HUES6 (cell line): ENCODE measurements at regions not wholly inside any gene's neighbourhood (a gene's known extent, or its start where the extent isn't known, plus 50 kb on each side); places are given as distances from the start of the nearest gene placed in this dataset.

Source experiments
- H3K27ac ChIP-seq: 2 replicates; pipeline ENCODE4 v1.7.0; 2013; ENCODE audit warnings: low read depth, mild to moderate bottlenecking, low read length, inconsistent platforms
- H3K27me3 ChIP-seq: 2 replicates; pipeline ENCODE4 v1.6.1; 2013; ENCODE audit warnings: low read length; ENCODE audit not compliant: control insufficient read depth, insufficient read depth
- H3K36me3 ChIP-seq: 2 replicates; pipeline ENCODE4 v1.6.1; 2013; ENCODE audit warnings: low read length; ENCODE audit not compliant: control insufficient read depth, insufficient read depth
- H3K4me1 ChIP-seq: 2 replicates; pipeline ENCODE4 v1.6.1; 2013; ENCODE audit warnings: low read length; ENCODE audit not compliant: control insufficient read depth, insufficient read depth
- H3K4me3 ChIP-seq: 2 replicates; pipeline ENCODE4 v1.5.1; 2013; ENCODE audit warnings: low read depth, low read length
- H3K9ac ChIP-seq: one replicate; pipeline ENCODE4 v1.6.1; 2013; ENCODE audit warnings: mild to moderate bottlenecking, low read length
- H3K9me3 ChIP-seq: 2 replicates; pipeline ENCODE4 v1.6.1; 2013; ENCODE audit warnings: low read depth, low read length; ENCODE audit not compliant: control insufficient read depth, insufficient read depth

DNA sequence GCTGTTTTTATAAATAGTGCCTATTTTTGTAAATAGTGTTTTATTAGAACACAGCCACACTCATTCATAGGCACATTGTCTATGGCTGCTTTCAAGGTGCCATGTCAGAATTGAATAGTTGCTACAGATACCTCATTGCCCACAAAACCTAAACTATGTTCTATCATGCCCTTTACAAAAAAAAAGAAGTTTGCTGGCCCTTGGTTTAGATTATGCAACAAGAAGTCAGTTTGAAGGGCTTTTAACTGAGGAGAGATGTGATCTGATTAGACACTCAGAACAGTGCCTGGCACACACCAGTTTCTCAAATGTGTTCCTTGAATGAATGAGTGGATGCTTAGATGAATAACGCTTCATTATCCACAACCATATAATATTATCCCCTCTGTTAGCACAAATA is 366.1 kb downstream of the MAFB start:
- Histone ChIP-seq H3K36me3 (no peaks in the 10 kb centered on the region), H3K9me3 (no peaks in the 10 kb centered on the region), H3K9ac (no peak overlapping the region), H3K27me3 (no peaks in the 10 kb centered on the region), H3K27ac (no peak overlapping the region), H3K4me3 (no peak overlapping the region), H3K4me1 (peaks cover 13% of the 10 kb centered on the region; the same call in 1 of the 2 replicates)

DNA sequence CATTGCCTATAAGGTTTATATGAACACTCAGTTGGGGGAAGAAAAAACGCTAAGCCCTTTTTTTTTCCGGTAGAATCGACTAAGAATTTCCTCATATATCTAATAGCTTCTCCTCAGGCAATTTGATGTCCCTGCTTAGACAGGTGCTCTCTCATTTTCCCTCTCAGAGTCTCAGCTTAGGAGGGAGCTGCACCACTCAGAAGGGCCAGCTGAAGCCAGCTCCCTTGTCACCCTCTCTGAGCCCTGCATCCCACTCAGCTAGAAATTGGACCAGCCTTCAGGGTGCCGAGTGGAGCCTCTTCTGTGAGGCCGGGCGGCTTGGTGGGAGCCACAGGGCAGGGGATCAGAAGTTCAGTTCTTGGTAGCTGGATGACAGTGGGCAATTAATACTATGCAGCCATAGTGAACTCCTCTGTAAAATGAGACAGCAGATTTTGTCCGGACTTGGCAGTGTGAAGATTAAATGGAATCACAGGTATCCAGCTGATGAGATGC is 368.5 kb downstream of the MAFB start:
- no peaks in the 10 kb centered on the region for H3K9me3 ChIP-seq
- peaks cover 18% of the 10 kb centered on the region; the same call in 1 of the 2 replicates for H3K4me1 ChIP-seq
- no peaks in the 10 kb centered on the region for H3K36me3 ChIP-seq
- no peak overlapping the region for H3K27ac ChIP-seq
- no peaks in the 10 kb centered on the region for H3K27me3 ChIP-seq
- no peak overlapping the region for H3K4me3 ChIP-seq
- no peak overlapping the region for H3K9ac ChIP-seq

DNA sequence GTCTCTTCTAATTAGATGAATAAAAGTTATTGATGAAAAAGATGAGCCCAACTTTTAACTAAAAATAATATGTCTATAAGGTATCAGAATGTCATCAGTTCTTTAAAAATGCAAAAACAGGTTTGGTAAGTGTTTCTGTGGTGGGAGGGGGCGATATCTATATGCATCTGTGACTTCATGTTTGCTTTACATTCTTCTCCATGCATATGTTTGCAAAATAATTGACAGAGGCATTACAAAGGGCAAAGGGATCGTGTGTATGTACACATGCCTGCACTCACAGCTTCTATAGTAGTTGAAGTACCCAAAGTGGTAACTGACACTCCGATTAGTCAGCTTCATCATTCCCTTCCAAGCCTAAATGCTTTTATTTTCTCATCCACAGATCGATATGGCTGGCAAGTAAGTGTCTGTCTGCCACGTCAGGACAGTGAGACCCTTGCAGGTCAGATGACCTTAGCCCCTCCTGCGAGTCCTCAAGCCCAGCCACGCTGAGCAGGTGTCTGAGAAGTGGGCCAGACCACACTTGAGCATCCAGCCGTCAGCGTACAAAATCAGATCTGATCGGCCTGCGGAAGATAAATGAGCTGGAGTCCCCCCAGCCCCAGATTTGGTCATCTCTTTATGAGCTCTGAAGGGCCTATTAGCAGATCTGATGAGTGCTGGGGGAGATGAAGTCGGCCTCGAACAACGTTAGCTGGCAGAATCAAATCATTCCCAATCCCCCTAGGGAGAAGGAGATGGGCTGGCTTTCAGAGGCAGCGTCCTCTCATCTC is 369.1 kb downstream of the MAFB start:
- Histone ChIP-seq H3K36me3 (no peaks in the 10 kb centered on the region), H3K9ac (no peak overlapping the region), H3K27me3 (no peaks in the 10 kb centered on the region), H3K4me3 (no peak overlapping the region), H3K27ac (no peak overlapping the region), H3K4me1 (peaks cover 18% of the 10 kb centered on the region; the same call in 1 of the 2 replicates), H3K9me3 (no peaks in the 10 kb centered on the region)

DNA sequence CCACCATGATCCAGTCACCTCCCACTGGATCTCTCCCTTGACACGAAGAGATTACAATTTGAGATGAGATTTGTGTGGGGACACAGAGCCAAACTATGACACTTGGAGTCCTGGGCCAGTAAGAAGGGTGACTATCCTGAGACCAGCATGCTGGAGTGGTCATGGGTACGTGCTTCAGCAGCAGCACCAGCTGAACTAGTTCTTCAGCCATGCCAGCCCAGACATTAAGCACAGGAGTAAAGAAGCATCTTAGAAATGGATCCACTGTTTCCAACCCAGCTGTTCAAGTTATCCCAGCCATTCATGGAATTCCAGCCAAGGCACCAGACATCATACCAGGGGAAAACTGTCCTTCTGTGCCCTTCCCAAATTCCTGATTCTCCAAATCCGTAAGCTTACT is 370.0 kb downstream of the MAFB start:
- peaks cover 18% of the 10 kb centered on the region; the same call in 1 of the 2 replicates for H3K4me1 ChIP-seq
- H3K36me3 ChIP-seq, result no peaks in the 10 kb centered on the region
- H3K9me3 ChIP-seq, result no peaks in the 10 kb centered on the region

DNA sequence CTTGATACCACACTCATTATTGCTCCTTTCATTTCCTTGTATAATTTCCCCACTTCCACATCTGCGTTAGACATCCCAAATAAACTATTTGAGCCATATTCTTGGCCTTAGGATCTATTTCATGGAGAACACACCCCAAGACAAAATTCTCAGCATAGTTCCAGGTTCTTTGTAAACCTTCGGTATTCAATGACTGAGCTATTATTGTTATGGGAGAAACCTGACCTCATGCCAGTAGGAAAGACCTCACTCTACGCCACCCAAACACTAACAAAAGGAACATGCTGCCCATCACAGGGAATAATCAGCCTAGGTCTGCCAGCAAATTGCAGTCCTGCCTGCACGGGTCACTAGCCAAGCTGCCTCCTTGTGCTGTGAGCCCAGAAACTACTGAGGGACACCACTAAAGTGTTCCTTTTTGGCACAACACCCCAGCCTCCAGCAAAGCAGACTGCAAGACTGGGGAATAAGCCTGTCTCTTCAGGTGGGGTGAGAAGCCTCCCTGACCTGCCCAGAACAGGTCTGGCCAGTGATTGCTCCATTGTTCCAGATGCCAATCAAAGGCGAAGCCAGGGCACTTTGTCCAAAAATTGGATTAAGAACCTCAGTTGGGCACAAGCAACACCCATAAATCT is 371.8 kb downstream of the MAFB start:
- Histone ChIP-seq H3K4me3 (no peak overlapping the region), H3K9me3 (no peaks in the 10 kb centered on the region), H3K36me3 (no peaks in the 10 kb centered on the region), H3K27me3 (no peaks in the 10 kb centered on the region), H3K27ac (no peak overlapping the region), H3K4me1 (peaks cover 7% of the 10 kb centered on the region; the same call in 1 of the 2 replicates), H3K9ac (no peak overlapping the region)

More for the DNA sequence above, 370.0 kb downstream of the MAFB start:
- no peak overlapping the region for H3K9ac ChIP-seq
- no peaks in the 10 kb centered on the region for H3K27me3 ChIP-seq
- H3K4me3 ChIP-seq, result no peak overlapping the region
- H3K27ac ChIP-seq, result no peak overlapping the region

DNA sequence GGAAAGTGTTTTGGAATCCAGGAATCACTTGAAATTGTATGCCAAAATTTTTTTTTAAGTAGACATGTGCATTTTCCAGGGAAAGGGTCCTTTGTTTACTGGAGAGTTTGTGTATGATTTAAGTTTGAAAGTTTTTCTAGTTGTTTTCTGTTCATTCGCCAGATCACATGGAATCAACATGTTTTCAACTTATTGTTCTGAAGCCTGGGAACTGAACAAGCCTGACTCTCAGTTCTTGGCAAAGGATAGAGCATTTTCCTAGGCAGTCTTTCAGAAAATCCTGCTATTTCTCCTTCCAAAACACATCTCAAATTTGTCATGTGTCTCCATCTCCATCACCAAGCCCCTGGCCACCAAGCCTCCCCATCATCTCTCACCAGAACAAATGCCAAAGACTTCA is 374.8 kb downstream of the MAFB start:
- no peak overlapping the region for H3K27ac ChIP-seq
- no peaks in the 10 kb centered on the region for H3K36me3 ChIP-seq
- no peaks in the 10 kb centered on the region for H3K9me3 ChIP-seq
- no peak overlapping the region for H3K4me3 ChIP-seq
- H3K27me3 ChIP-seq, result no peaks in the 10 kb centered on the region
- no peak overlapping the region for H3K9ac ChIP-seq
- peaks cover 5% of the 10 kb centered on the region; the same call in 1 of the 2 replicates for H3K4me1 ChIP-seq

DNA sequence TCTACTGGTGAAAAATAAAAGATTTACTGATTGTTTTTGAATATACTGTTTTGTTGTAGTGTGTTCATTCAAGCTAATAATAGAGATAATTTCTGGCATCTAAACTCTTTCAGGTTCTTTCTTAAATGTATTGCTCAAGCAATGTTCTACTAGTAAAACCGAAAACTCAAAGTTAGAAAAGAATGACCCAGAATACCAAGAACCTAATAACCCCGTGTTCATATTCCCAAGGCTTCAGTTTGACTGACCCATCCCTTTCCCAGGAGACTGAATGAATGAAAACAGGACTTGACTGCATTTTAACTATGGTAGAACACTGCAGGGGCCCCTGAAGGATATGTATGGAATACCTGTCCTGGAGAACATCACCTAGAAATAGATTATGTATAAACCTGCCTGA is 375.3 kb downstream of the MAFB start:
- H3K36me3 ChIP-seq, result no peaks in the 10 kb centered on the region
- H3K4me1 ChIP-seq, result peaks cover 5% of the 10 kb centered on the region; the same call in 1 of the 2 replicates
- H3K27ac ChIP-seq, result no peak overlapping the region
- H3K9me3 ChIP-seq, result no peaks in the 10 kb centered on the region
- H3K9ac ChIP-seq, result no peak overlapping the region
- H3K27me3 ChIP-seq, result no peaks in the 10 kb centered on the region
- no peak overlapping the region for H3K4me3 ChIP-seq

DNA sequence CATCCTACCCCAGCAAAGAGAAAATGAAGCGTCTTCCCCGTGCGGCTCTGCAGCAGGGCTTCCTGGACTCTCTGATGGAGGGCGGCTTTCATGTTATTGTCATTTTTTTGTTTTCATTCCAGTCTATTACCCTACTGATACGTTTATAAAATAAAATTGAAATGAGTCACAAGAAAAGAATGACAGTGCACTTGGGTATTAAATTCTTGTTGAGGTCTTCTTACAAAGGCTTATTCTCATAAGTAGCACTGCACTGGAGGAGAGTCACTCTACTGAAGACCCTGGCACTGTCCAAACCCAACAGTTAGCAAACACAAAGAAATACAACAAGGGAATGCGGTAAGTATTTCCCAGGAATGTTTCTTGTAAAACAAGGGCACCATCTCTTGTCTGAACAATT is 379.3 kb downstream of the MAFB start:
- H3K27ac ChIP-seq, result no peak overlapping the region

DNA sequence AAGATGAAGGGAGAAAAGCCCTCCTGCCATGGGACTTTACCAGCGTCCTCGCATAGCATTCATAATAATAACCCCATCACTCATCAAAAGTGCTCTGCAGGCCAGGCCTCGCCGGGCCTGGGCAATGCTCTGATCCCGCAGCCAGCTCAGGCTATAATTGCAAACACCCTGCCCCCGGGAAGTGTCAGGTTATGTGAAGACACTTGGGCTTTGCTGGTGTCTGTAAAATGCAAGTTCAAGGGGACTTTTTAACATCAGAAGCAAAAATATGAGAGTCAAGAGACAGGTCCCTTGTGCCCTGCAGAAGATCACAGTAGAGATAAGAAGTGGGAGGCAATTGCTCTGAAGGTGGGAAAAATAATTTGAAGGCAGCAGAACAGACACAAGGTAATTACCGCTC is 381.0 kb downstream of the MAFB start:
- Histone ChIP-seq H3K27me3 (no peaks in the 10 kb centered on the region), H3K27ac (no peak overlapping the region), H3K36me3 (no peaks in the 10 kb centered on the region), H3K9ac (no peak overlapping the region), H3K9me3 (no peaks in the 10 kb centered on the region), H3K4me3 (no peak overlapping the region), H3K4me1 (peaks cover 26% of the 10 kb centered on the region)

More for the DNA sequence above, 379.3 kb downstream of the MAFB start:
- Histone ChIP-seq H3K4me3 (no peak overlapping the region), H3K9ac (no peak overlapping the region), H3K36me3 (no peaks in the 10 kb centered on the region), H3K4me1 (peaks cover 17% of the 10 kb centered on the region), H3K9me3 (no peaks in the 10 kb centered on the region), H3K27me3 (no peaks in the 10 kb centered on the region)

DNA sequence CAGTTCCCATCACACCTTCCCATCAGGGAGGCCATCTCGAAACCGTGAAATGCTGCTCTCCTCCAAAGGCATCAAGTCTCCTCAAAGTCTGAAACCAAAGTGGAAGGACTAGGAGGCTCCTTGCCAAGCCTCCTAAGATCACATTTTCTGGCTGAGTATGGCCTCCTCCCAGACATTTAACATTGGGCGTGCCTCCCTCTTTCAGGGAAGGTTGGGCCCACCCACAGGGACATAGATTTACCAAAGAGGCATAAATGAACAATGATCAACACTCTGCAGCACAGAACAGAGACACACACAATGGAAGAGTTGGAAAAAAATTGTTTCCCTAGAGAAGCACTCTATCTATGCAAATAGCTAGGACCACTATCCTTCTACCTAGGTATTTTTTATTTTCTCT is 381.8 kb downstream of the MAFB start:
- peaks cover 26% of the 10 kb centered on the region for H3K4me1 ChIP-seq
- no peaks in the 10 kb centered on the region for H3K27me3 ChIP-seq
- H3K27ac ChIP-seq, result no peak overlapping the region
- H3K4me3 ChIP-seq, result no peak overlapping the region
- H3K9ac ChIP-seq, result no peak overlapping the region
- H3K36me3 ChIP-seq, result no peaks in the 10 kb centered on the region
- H3K9me3 ChIP-seq, result no peaks in the 10 kb centered on the region

DNA sequence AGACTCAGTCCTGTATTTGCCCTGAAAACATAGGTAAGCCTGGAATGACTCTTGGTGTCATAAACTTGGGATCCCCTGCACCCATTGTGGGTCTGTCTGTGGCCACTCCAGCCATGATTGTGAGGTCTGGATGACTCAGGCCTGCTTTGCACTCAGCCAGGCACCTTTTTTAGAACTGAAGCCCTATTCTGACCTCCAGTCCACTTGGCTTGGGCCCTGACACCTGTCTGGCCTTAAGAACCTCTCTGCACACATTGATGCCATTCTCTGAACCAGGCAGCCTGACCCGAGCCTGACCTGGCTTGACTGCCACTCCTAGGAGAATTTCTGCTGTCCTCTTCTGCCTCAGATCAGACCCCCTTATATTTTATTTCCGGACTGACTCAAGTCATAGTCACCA is 383.7 kb downstream of the MAFB start:
- Histone ChIP-seq H3K4me3 (no peak overlapping the region), H3K27ac (no peak overlapping the region), H3K36me3 (no peaks in the 10 kb centered on the region), H3K9me3 (no peaks in the 10 kb centered on the region), H3K27me3 (no peaks in the 10 kb centered on the region), H3K4me1 (peaks cover 26% of the 10 kb centered on the region), H3K9ac (no peak overlapping the region)
